Ishikawa (cell line): ENCODE measurements at regions not wholly inside any gene's neighbourhood (a gene's known extent, or its start where the extent isn't known, plus 50 kb on each side); places are given as distances from the start of the nearest gene placed in this dataset.

Experiments
- CEBPB ChIP-seq: IDR thresholded peaks from 2 replicates; pipeline ENCODE4 v1.6.1; 2012
- CREB1 ChIP-seq: IDR thresholded peaks from 2 replicates; pipeline ENCODE4 v1.6.1; 2012; ENCODE audit warnings: low read depth
- EGR1 ChIP-seq: IDR thresholded peaks from 2 replicates; pipeline ENCODE4 v1.6.1; 2012
- EP300 ChIP-seq: IDR thresholded peaks from 2 replicates; pipeline ENCODE4 v1.6.1; 2012; ENCODE audit warnings: borderline replicate concordance
- FOXM1 ChIP-seq: IDR thresholded peaks from 2 replicates; pipeline ENCODE4 v1.6.1; 2012; ENCODE audit warnings: low read depth, borderline replicate concordance
- MAX ChIP-seq: IDR thresholded peaks from 2 replicates; pipeline ENCODE4 v1.6.1; 2012
- NFIC ChIP-seq: IDR thresholded peaks from 2 replicates; pipeline ENCODE4 v1.6.1; 2012
- RAD21 ChIP-seq: IDR thresholded peaks from 2 replicates; pipeline ENCODE4 v1.6.1; 2012; ENCODE audit warnings: low read depth
- REST ChIP-seq: IDR thresholded peaks from 2 replicates; pipeline ENCODE4 v1.6.1; 2012; ENCODE audit warnings: low read depth, mild to moderate bottlenecking
- TAF1 ChIP-seq: IDR thresholded peaks from 2 replicates; pipeline ENCODE4 v1.6.1; 2012; ENCODE audit warnings: low read depth, mild to moderate bottlenecking
- TCF12 ChIP-seq: IDR thresholded peaks from 2 replicates; pipeline ENCODE4 v1.6.1; 2012; ENCODE audit warnings: low read depth
- TEAD4 ChIP-seq: IDR thresholded peaks from 2 replicates; pipeline ENCODE4 v1.6.1; 2012
- USF1 ChIP-seq: IDR thresholded peaks from 2 replicates; pipeline ENCODE4 v1.6.1; 2012
- YY1 ChIP-seq: IDR thresholded peaks from 2 replicates; pipeline ENCODE4 v1.6.1; 2012; ENCODE audit warnings: low read depth
- ZBTB7A ChIP-seq: IDR thresholded peaks from 2 replicates; pipeline ENCODE4 v1.6.1; 2012; ENCODE audit warnings: low read depth

GRCh38 chr3:69642606-69643005 is 96.7 kb upstream of the MITF start:
- TF ChIP-seq TCF12 (no peak), TEAD4 (no peak), CREB1 (no peak), YY1 (no peak), ZBTB7A (no peak), FOXM1 (no peak), USF1 (no peak), NFIC (no peak), MAX (no peak), REST (no peak)

- TF ChIP-seq CREB1, result no peak
- no peak for TF ChIP-seq RAD21
- TF ChIP-seq TAF1, result no peak
- TF ChIP-seq CEBPB, result no peak
- TF ChIP-seq REST, result no peak
Measured at GRCh38 chr3:69639851-69640250, 99.4 kb upstream of the MITF start.

GRCh38 chr3:69628951-69629350 is 110.3 kb upstream of the MITF start:
- TF ChIP-seq TAF1 (no peak), TEAD4 (no peak), FOXM1 (no peak), MAX (no peak), EP300 (no peak), TCF12 (no peak), ZBTB7A (no peak), RAD21 (no peak)

GRCh38 chr3:69613286-69613685 is 126.0 kb upstream of the MITF start:
- no peak for TF ChIP-seq REST
- TF ChIP-seq YY1, result no peak
- no peak for TF ChIP-seq NFIC
- no peak for TF ChIP-seq TCF12

GRCh38 chr3:69612791-69613190 is 126.5 kb upstream of the MITF start:
- TF ChIP-seq FOXM1 (no peak), NFIC (no peak), REST (no peak), TAF1 (no peak), MAX (no peak), CREB1 (no peak), USF1 (no peak), YY1 (no peak), TEAD4 (no peak), TCF12 (no peak), RAD21 (no peak), EP300 (no peak), CEBPB (no peak), ZBTB7A (no peak), EGR1 (no peak)
